ENCODE measurements at regions not wholly inside any gene's neighbourhood (a gene's known extent, or its start where the extent isn't known, plus 50 kb on each side); places are given as distances from the start of the nearest gene placed in this dataset.

DNA sequence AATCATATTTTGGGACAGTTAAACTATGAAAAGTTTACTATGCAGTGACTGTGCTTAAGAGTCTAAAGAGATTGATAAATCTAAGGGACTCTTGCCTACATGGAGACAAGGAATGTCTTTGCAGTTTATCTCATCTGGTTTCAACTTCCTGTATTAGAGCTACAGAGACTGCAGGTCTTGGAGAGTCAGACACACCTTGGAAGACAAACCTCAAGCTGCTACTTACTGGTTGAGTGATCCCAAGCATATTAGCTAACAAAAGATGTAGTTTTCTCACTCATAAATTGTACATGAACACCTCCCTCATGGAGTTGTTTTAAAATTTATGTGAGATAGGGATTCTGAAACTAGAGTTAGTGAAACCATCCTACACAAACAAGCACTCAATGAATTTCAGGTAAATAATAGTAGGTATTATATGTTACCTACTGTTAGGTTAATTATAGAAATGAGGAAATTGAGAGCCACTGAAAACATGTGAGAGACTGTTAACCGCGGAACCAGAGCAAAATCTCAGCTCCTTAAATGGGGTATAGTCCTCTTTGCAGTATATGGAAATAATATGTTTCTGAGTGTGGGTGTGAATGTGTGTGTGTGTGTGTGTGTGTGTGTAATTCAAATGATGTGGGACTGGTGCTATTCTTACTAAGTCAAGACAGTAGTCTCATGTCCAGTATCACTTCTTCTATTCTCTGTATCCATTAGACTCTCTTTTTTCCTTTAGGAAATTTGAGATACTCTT lies 752.1 kb downstream of the DTWD2 start:
- TF ChIP-seq, protein P1, sequence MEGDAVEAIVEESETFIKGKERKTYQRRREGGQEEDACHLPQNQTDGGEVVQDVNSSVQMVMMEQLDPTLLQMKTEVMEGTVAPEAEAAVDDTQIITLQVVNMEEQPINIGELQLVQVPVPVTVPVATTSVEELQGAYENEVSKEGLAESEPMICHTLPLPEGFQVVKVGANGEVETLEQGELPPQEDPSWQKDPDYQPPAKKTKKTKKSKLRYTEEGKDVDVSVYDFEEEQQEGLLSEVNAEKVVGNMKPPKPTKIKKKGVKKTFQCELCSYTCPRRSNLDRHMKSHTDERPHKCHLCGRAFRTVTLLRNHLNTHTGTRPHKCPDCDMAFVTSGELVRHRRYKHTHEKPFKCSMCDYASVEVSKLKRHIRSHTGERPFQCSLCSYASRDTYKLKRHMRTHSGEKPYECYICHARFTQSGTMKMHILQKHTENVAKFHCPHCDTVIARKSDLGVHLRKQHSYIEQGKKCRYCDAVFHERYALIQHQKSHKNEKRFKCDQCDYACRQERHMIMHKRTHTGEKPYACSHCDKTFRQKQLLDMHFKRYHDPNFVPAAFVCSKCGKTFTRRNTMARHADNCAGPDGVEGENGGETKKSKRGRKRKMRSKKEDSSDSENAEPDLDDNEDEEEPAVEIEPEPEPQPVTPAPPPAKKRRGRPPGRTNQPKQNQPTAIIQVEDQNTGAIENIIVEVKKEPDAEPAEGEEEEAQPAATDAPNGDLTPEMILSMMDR (IDR thresholded peaks at IDR 0.05) = no peak
- TF ChIP-seq ZFX (IDR thresholded peaks at IDR 0.05; ENCODE audit: borderline replicate concordance) = no peak

All from 22Rv1 (cell line).